GM13976 (cell line): ENCODE measurements at regions not wholly inside any gene's neighbourhood (a gene's known extent, or its start where the extent isn't known, plus 50 kb on each side); places are given as distances from the start of the nearest gene placed in this dataset.

Experiments
- DNase-seq: peaks from one replicate; pipeline ENCODE4 v3.0.0; 2012; ENCODE audit warnings: low spot score
- in situ Hi-C: fragments of 300-500 bp; cut with MboI; formaldehyde crosslinking; loops from one replicate; pipeline ENCODE4 v1.12.0; 2022; ENCODE audit warnings: low sequenced_read_pairs, mixed read lengths, inconsistent platforms; ENCODE audit not compliant: unreplicated experiment
- TF ChIP-seq, protein P1 (sequence below): IDR thresholded peaks from 2 replicates; pipeline ENCODE4 v1.5.1; 2012; ENCODE audit warnings: borderline replicate concordance, mild to moderate bottlenecking; ENCODE audit not compliant: insufficient read depth; ENCODE audit errors: extremely low read depth, missing control alignments, control extremely low read depth

DNA sequence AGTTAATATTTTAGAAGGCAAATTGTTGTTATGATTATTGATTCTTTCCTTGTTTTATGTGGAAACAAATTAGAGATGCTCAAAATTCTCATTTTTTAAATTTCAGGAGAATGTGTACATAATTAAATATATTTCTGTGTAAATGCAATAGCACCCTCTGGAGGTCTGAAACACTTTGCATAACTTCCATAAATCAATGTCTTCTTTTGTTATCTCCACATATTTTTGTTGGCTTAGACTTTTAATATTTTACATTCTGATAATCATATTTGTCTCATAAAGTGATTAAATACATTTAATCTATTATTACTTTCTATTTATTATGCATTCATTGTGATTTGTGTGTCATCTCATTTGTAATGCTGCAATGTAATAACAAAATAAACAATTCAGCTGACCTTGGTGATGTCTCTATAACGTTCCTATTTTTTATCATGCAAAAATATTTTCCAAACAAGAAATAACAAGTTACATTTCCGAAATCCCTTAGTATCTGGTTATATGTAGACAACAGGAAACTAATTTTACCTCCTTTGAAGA is 201.8 kb upstream of the GALNT5 start:
- DNase-seq: no peak
- in situ Hi-C loops: no loop called here
- TF ChIP-seq, protein P1, sequence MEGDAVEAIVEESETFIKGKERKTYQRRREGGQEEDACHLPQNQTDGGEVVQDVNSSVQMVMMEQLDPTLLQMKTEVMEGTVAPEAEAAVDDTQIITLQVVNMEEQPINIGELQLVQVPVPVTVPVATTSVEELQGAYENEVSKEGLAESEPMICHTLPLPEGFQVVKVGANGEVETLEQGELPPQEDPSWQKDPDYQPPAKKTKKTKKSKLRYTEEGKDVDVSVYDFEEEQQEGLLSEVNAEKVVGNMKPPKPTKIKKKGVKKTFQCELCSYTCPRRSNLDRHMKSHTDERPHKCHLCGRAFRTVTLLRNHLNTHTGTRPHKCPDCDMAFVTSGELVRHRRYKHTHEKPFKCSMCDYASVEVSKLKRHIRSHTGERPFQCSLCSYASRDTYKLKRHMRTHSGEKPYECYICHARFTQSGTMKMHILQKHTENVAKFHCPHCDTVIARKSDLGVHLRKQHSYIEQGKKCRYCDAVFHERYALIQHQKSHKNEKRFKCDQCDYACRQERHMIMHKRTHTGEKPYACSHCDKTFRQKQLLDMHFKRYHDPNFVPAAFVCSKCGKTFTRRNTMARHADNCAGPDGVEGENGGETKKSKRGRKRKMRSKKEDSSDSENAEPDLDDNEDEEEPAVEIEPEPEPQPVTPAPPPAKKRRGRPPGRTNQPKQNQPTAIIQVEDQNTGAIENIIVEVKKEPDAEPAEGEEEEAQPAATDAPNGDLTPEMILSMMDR: no peak

DNA sequence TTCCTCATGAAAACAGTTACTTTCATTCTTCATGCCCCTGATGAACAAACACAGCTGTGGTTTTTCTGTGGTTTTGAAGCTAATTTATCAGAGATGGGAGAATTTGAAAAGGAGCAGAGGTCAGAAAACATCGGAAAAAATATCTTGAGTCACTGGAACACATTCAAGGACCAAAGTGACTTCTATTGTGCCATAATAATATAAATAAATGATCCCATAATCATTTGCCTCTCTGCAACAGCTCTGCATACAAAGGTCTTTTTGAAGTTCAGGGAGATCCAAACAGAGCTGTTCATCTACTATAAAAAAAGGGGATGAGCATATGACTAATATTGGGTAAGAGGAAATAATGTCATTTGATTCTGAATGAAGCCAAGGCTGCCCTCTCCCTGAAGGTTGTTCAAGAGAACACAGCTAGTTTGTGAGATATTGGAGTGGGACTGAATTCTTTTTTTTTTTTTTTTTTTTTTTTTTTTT is 201.3 kb upstream of the GALNT5 start:
- no peak for DNase-seq
- TF ChIP-seq, protein P1: no peak
- in situ Hi-C loops: no loop called here

DNA sequence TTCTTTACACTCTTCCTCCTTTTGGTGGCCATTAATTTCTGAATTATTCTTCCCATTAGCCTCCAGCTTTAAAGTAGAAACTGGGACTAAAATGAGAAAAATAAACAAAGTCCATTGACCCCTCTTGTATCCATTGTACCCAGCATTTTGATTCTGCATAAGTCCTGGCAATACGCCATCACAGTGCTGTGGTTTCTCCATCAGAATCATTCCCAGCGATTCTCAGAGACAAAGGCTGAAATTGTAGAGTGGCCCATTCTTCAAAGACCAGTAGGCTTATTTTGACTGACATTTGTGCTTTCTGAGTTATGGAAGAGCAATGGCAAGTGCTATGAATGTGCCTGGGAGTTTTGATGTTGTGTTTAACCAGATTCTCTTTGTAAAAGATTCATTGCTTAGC is 199.3 kb upstream of the GALNT5 start:
- TF ChIP-seq, protein P1: no peak
- in situ Hi-C loops: no loop called here
- DNase-seq: no peak

DNA sequence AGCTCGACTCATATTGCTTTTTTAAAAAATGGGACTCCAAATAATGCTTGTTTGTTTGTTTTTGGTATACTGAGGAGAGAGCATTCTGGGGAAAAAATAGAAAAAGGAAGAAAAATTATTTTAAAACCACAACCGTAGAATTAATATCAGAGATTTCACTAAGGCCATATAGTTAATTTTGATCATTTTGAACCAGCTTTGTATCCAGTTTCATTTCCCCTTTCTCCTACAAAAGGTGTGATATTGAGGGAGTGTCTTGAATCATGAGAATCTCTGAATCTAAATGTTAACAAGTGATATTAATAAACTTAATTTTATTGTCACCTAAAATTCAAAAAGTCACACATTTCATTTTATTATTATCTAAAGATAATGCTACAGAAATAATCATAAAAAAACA is 198.5 kb upstream of the GALNT5 start:
- in situ Hi-C loops: no loop called here
- DNase-seq: no peak
- TF ChIP-seq, protein P1: no peak

DNA sequence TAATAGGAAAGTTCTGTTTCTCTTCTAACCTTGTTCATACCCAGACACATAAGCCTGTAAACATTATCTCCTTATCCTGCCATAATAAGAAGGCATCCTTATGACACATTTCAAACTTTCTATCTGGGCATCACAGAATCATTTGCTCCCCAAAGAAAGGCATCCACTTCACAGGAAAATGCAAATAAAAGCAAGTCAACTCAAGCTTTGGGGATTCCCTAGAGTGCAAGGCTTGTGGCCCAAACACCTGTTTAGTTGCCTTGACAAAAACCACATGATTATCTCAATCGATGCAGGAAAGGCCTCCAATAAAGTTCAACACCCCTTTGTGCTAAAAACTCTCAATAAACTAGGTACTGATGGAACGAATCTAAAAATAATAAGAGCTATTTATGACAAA is 195.7 kb upstream of the GALNT5 start:
- in situ Hi-C loops: no loop called here
- TF ChIP-seq, protein P1: no peak
- DNase-seq: no peak

DNA sequence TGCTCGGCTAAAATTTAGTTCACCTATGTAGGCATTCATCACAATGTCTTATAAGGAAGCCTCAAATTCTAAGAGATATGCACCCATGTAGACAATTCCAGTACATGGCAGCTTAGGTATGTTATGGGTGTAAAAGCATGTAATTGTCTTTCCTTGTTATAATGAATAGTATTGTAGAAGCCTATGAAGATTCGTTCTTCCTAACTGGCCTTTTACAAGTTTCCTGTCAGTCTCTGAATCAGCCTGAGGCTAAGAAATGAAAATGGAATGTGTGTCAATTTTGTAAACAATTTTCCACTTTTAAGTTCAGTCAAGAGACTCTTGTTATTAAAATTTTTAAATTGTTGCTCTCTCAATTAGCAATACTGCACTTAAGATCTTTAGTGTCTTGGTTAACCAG is 189.9 kb upstream of the GALNT5 start:
- in situ Hi-C loops: no loop called here
- TF ChIP-seq, protein P1: no peak
- DNase-seq: no peak
